AG04449 (cell line): ENCODE measurements at regions not wholly inside any gene's neighbourhood (a gene's known extent, or its start where the extent isn't known, plus 50 kb on each side); places are given as distances from the start of the nearest gene placed in this dataset.

Experiments
- CTCF ChIA-PET: fragments of 350-600 bp; formaldehyde crosslinking; extraction: SDS; loops from one replicate; lab custom pipeline; 2021; ENCODE audit warnings: antibody characterized with exemption; lab: Yijun Ruan, JAX
- POLR2A ChIA-PET: fragments of 400-600, 350-600 bp; formaldehyde crosslinking; extraction: SDS; loops from one replicate; lab custom pipeline; 2020; ENCODE audit warnings: antibody characterized with exemption, inconsistent platforms; lab: Yijun Ruan, JAX
- DNase-seq: peaks from one replicate; pipeline ENCODE4 v3.0.0-alpha.2; 2010; ENCODE audit warnings: low read depth, low spot score
- H3K4me3 ChIP-seq: 2 replicates; pipeline ENCODE4 v1.5.1; 2011; ENCODE audit warnings: low read depth, mild to moderate bottlenecking, control low read depth, low read length
- TF ChIP-seq, protein P1 (sequence below): IDR thresholded peaks from one replicate; pipeline ENCODE4 v1.5.1; 2011; ENCODE audit warnings: mild to moderate bottlenecking, moderate library complexity, low read length, control low read depth, inconsistent platforms; ENCODE audit not compliant: insufficient read depth; ENCODE audit errors: missing control alignments

DNA sequence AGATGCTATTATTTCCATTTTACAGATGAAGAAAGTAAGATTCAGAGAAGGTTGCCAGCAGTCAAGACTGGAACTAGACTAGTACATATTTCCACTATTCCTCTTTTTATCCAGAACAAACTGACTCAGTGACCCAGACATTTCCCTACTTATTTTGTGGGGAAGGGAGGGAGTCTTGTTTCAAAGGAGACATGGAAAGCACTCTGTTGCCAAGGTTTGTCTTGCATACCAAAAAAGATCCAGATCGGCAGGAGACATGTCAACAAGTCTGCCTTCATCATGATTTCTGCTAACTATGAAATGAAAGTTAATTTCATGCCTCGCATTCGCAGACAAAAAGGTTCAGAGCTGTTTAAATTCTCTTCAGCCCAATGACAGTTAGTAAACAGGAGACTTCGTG lies 328.3 kb downstream of the DHX15 start:
- H3K4me3 ChIP-seq: no peak overlapping the region
- CTCF ChIA-PET: no interaction called here
- TF ChIP-seq, protein P1, sequence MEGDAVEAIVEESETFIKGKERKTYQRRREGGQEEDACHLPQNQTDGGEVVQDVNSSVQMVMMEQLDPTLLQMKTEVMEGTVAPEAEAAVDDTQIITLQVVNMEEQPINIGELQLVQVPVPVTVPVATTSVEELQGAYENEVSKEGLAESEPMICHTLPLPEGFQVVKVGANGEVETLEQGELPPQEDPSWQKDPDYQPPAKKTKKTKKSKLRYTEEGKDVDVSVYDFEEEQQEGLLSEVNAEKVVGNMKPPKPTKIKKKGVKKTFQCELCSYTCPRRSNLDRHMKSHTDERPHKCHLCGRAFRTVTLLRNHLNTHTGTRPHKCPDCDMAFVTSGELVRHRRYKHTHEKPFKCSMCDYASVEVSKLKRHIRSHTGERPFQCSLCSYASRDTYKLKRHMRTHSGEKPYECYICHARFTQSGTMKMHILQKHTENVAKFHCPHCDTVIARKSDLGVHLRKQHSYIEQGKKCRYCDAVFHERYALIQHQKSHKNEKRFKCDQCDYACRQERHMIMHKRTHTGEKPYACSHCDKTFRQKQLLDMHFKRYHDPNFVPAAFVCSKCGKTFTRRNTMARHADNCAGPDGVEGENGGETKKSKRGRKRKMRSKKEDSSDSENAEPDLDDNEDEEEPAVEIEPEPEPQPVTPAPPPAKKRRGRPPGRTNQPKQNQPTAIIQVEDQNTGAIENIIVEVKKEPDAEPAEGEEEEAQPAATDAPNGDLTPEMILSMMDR: no peak
- POLR2A ChIA-PET: no interaction called here
- DNase-seq: no peak

DNA sequence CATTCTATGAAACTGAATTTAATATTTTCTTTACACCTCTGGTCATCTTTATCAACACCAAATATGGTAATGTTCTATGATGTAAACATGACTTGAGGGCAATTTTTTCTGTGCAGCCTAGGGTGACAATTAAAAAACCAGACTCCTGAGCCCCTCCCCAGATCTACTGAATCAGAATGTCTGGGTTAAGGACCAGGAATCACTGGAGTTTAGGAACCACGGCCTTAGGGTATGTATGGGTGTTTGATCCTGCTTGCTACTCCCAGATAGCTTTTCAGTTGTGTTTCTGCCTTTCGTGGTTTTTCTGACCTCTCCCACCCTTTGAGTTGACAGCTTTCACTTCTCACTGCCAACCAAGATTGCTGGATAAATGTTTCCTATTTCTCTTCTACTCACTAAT lies 332.2 kb downstream of the DHX15 start:
- no peak overlapping the region for H3K4me3 ChIP-seq
- DNase-seq: no peak
- ChIA-PET CTCF (no interaction called here), POLR2A (no interaction called here)
- TF ChIP-seq, protein P1: no peak

DNA sequence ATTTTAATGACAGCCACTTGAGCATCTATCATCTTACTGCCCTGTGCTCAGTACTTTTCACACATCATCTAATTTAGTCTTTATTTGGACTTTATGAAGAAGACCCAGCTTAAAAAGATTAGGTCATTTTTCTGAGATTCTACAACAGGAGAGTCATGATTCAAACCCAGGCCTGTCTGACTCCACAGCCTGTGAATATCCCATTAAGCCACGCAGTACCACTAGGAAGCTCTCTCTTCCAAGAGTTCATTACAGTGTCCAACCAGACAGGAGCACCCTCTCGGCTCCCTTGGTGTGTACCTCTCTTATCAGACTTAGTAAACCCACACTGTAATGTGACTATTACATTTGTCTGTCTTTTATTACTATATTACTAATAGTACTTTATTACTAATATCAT lies 332.8 kb downstream of the DHX15 start:
- DNase-seq: no peak
- TF ChIP-seq, protein P1: no peak
- ChIA-PET POLR2A (no interaction called here), CTCF (no interaction called here)
- no peak overlapping the region for H3K4me3 ChIP-seq

DNA sequence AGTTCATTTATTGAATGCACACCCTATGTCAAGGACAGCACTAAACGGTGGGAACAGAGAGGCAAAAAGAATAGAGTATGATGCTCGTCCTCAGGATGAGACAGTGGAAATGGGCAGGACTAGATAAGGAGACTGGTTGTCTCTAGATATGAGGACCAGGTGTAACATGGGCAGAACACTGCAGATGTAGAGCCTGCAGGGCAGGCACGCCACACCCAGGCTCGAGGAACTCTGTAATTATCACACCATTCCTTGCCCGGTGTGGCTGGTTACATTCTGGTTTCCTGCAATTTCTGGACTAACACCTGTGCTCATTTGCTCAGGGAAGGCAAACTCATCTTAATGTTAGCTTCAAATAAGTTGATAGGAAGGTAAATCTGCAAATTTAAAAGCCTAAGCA lies 334.4 kb downstream of the DHX15 start:
- POLR2A ChIA-PET: no interaction called here
- DNase-seq: no peak
- CTCF ChIA-PET: no interaction called here
- TF ChIP-seq, protein P1: no peak
- no peak overlapping the region for H3K4me3 ChIP-seq

DNA sequence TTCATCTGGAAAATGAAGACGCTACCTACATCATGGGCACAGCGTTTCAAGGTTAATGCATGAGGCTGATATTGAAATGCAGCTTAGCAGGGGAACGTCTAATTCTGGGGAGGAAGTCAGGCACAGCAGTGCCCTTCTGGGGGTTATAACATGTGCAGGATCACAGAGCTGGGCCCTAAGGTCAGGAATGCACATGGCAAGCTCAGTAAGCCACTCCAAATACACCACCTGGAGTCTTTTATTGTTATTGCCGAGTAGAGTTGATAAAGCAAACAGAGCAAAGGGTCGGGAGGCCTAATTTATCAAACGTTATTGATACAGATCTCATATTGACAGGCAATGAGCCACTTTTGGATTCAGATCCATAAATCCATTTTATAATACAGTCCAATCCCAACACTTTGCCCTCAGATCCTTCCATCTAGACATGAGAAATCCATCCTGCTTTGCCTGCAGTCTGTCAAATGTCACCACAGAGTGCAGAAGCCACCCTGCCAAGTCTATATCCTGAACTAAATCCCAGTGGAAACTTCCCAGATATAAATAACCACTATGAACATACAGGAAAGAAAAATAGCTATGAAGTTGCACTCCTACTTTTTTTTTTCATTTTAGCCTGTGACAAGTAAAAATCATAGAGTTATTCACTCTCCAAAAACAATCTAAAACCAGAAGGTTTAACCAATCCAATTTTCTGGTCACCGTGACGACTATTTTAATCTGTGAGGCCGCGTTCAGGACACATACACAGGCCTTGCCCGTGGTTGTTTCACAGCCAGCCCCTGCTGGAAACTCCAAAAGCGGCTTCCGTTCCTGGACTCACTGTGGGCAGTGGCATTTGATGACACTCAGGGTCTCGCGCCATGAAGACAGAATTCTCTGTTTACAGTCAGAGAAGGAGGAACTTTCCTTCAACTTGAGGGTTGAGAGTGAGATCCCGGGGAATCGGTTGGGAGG lies 335.4 kb downstream of the DHX15 start:
- H3K4me3 ChIP-seq: no peak overlapping the region
- no peak for DNase-seq
- ChIA-PET POLR2A (no interaction called here), CTCF (no interaction called here)
- TF ChIP-seq, protein P1: no peak

DNA sequence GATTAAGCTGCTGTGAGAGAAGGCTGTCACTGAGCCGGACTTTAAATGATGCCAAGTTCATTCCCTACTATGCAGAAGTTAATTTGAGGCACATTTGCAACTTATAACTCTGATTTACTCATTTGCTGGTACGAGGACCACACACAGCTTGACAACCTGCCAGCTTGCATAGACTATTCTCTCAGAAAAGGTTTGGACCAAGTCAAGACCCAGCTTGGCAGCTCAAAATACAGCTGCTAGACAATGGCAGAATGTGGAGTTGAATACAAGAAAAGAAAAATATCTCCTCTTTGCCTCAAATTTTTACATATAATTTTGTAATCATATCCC lies 338.9 kb downstream of the DHX15 start:
- ChIA-PET POLR2A (no interaction called here), CTCF (no interaction called here)
- TF ChIP-seq, protein P1: no peak
- DNase-seq: no peak
- no peak overlapping the region for H3K4me3 ChIP-seq
